GM12878 (cell line): ENCODE measurements at regions not wholly inside any gene's neighbourhood (a gene's known extent, or its start where the extent isn't known, plus 50 kb on each side); places are given as distances from the start of the nearest gene placed in this dataset.

Experiments
- ATAC-seq: fragments of 200-7000 bp; cut with Tn5 transposase; 3 replicates; pipeline ENCODE4 v1.9.1; 2020; ENCODE audit warnings: mild to moderate bottlenecking, moderate library complexity
- BruUV-seq: library from RNA; stranded (reverse); fragments of 400-500 nt; replicated peaks from 2 replicates; lab custom pipeline; 2021; lab: Mats Ljungman, UMichigan
- CTCF ChIA-PET: fragments of 300-600 bp; sonication (Branson Sonifier 250); formaldehyde crosslinking; extraction: SDS; loops from one replicate; lab custom pipeline; 2021; ENCODE audit warnings: inconsistent platforms; lab: Yijun Ruan, JAX
- POLR2A ChIA-PET: fragments of 350-600 bp; formaldehyde crosslinking; extraction: SDS; loops from one replicate; lab custom pipeline; 2021; ENCODE audit warnings: inconsistent platforms; lab: Charles Lee
- RAD21 ChIA-PET: fragments of 300-600 bp; sonication (Branson Sonifier 250); formaldehyde crosslinking; loops from one replicate; lab custom pipeline; 2023; ENCODE audit warnings: antibody characterized with exemption; ENCODE audit not compliant: unreplicated experiment; lab: Charles Lee
- SMC1A ChIA-PET: fragments of 300-600 bp; sonication (Branson Sonifier 250); formaldehyde crosslinking; loops from one replicate; lab custom pipeline; 2023; ENCODE audit not compliant: unreplicated experiment, uncharacterized antibody; lab: Charles Lee
- DNase-seq: peaks from one replicate; pipeline ENCODE4 v3.0.0-alpha.2; 2011; ENCODE audit warnings: low read depth, low spot score
- FAIRE-seq: peaks from 3 replicates; lab custom pipeline; 2011; peaks lifted over from hg19 to GRCh38; lab: Jason Lieb, UNC
- H2AFZ ChIP-seq: 2 replicates; pipeline ENCODE4 v1.6.0; 2011; ENCODE audit warnings: low read depth, low read length, control low read depth; ENCODE audit not compliant: control insufficient read depth
- H3K27ac ChIP-seq: 2 replicates; pipeline ENCODE4 v1.5.1; 2011; ENCODE audit warnings: control low read depth; ENCODE audit not compliant: control insufficient read depth, insufficient read depth
- H3K27me3 ChIP-seq, 2 experiments: replicated peaks in 1 of 2; 2 replicates each; pipeline versions ENCODE4 v1.6.0 to v1.6.1; 2011; ENCODE audit warnings: low read length in 1 of 2; ENCODE audit not compliant: control insufficient read depth in 2 of 2, insufficient read depth in 2 of 2
- H3K36me3 ChIP-seq, 2 experiments: 2 replicates each; pipeline ENCODE4 v1.5.1; 2011; ENCODE audit warnings: low read length in 1 of 2; ENCODE audit not compliant: control insufficient read depth in 2 of 2, insufficient read depth in 2 of 2
- H3K4me1 ChIP-seq: 2 replicates; pipeline ENCODE4 v1.6.1; 2011; ENCODE audit warnings: mild to moderate bottlenecking, low read length, moderate library complexity, mixed read lengths; ENCODE audit not compliant: control insufficient read depth, insufficient read depth
- H3K4me2 ChIP-seq: 2 replicates; pipeline ENCODE4 v1.6.0; 2011; ENCODE audit warnings: control low read depth; ENCODE audit not compliant: control insufficient read depth, insufficient read depth
- H3K4me3 ChIP-seq: fragments of 200-600 bp; sonication (generic); 2 replicates; pipeline ENCODE4 v1.5.1; 2016
- H3K79me2 ChIP-seq: 2 replicates; pipeline ENCODE4 v1.6.0; 2011; ENCODE audit warnings: low read length; ENCODE audit not compliant: control insufficient read depth, insufficient read depth
- H3K9ac ChIP-seq: 2 replicates; pipeline ENCODE4 v1.8.0; 2011; ENCODE audit warnings: low read length, control low read depth, mixed read lengths; ENCODE audit not compliant: control insufficient read depth, insufficient read depth
- H3K9me3 ChIP-seq: replicated peaks from 3 replicates; pipeline ENCODE4 v1.5.1; 2011; ENCODE audit warnings: mild to moderate bottlenecking, low read length; ENCODE audit not compliant: control insufficient read depth, insufficient read depth
- H4K20me1 ChIP-seq: 2 replicates; pipeline ENCODE4 v1.6.0; 2011; ENCODE audit not compliant: control insufficient read depth, insufficient read depth
- E2F4 ChIP-seq: IDR thresholded peaks from 2 replicates; pipeline ENCODE4 v1.6.1; 2012; ENCODE audit warnings: low read depth, low read length, improper control_type of control experiment
- IRF5 ChIP-seq: fragments of 450-650 bp; IDR thresholded peaks from 2 replicates; pipeline ENCODE4 v1.6.1; 2017; ENCODE audit warnings: borderline replicate concordance
- NKRF ChIP-seq: fragments of 450-650 bp; conservative IDR thresholded peaks from 2 replicates; pipeline ENCODE4 v1.6.1; 2017; ENCODE audit warnings: mild to moderate bottlenecking, moderate library complexity
- PBX3 ChIP-seq: IDR thresholded peaks from 2 replicates; pipeline ENCODE4 v1.6.1; 2011; ENCODE audit warnings: mild to moderate bottlenecking, low read depth, low read length, moderate library complexity; ENCODE audit not compliant: insufficient replicate concordance
- WGBS: methylation state at CpG from one replicate; pipeline ENCODE4 v1.1.6; 2016; ENCODE audit warnings: low lambda C conversion rate; ENCODE audit not compliant: insufficient replicate concordance, insufficient coverage; ENCODE audit errors: missing lambda C conversion rate; 5-methylcytosine and 5-hydroxymethylcytosine counted together
- in situ Hi-C: fragments of 300-500 bp; cut with MboI; formaldehyde crosslinking; loops from 9 replicates; pipeline ENCODE4 v1.14.3; 2018; ENCODE audit warnings: mixed read lengths
- intact Hi-C: fragments of 100-400 bp; cut with micrococcal nuclease; formaldehyde crosslinking; loops from one replicate; pipeline ENCODE4 v1.14.2; 2022; ENCODE audit not compliant: unreplicated experiment

GRCh38 chr2:176579608-176580007, 310.4 kb downstream of the MTX2 start (continued):
- TF ChIP-seq E2F4 (no peak), PBX3 (no peak), IRF5 (no peak)

GRCh38 chr2:176581557-176582165, 312.4 kb downstream of the MTX2 start:
- H3K4me1 ChIP-seq: no peaks in the 10 kb centered on the region
- in situ Hi-C loops (no loop called here), intact Hi-C loops (no loop called here)
- FAIRE-seq (no peak), DNase-seq (no peak)
- no peak overlapping the region for H2AFZ ChIP-seq
- ChIA-PET SMC1A (interaction anchor here (0.8 to 1.2 kb wide), 4 partner anchors 15 to 893 kb away, joined by 3 read pairs; no protein-coding TSS in a partner anchor), RAD21 (interaction anchor here (0.9 kb wide), 1 partner anchor 27 kb away, joined by 3 read pairs; no protein-coding TSS in a partner anchor), POLR2A (no interaction called here)
- H3K27ac ChIP-seq: no peak overlapping the region
- WGBS: 21% methylated on average over 4 of the region's 4 CpGs
- no peaks in the 10 kb centered on the region for H3K9me3 ChIP-seq
- H3K79me2 ChIP-seq: no peaks in the 10 kb centered on the region
- H4K20me1 ChIP-seq: no peaks in the 10 kb centered on the region
- TF ChIP-seq NKRF: no peak
- TF ChIP-seq, all 136 proteins: peak for 0
- Histone ChIP-seq H3K9ac (no peak overlapping the region), H3K4me2 (no peak overlapping the region), H3K4me3 (no peak overlapping the region), H3K36me3 (no peaks in the 10 kb centered on the region), H3K27me3 (no peaks in the 10 kb centered on the region; a peak in 1 of 4 replicates)
- BruUV-seq: no TSS peak
- CTCF ChIA-PET: interaction anchor here (0.6 kb wide), 1 partner anchor 331 kb away, joined by 3 read pairs; no protein-coding TSS in a partner anchor
- no peak for ATAC-seq
